22Rv1 (cell line): ENCODE measurements at regions not wholly inside any gene's neighbourhood (a gene's known extent, or its start where the extent isn't known, plus 50 kb on each side); places are given as distances from the start of the nearest gene placed in this dataset.

Source experiments
- CTCF ChIP-seq: fragments of 450-650 bp; IDR thresholded peaks from 2 replicates; pipeline ENCODE4 v1.5.1; 2017; ENCODE audit warnings: mild to moderate bottlenecking
- ZFX ChIP-seq: fragments of 450-650 bp; IDR thresholded peaks from 2 replicates; pipeline ENCODE4 v1.6.1; 2017; ENCODE audit warnings: antibody characterized with exemption, borderline replicate concordance

GRCh38 chr12:28693565-28694219 lies 455.4 kb upstream of the FAR2 start:
- TF ChIP-seq CTCF, result no peak
- no peak for TF ChIP-seq ZFX
